HG03280 (cell line): ENCODE measurements at regions not wholly inside any gene's neighbourhood (a gene's known extent, or its start where the extent isn't known, plus 50 kb on each side); places are given as distances from the start of the nearest gene placed in this dataset.

Experiments
- ATAC-seq: cut with Tn5 transposase; IDR thresholded peaks from one replicate; pipeline ENCODE4 v1.9.1; 2021; ENCODE audit warnings: mild to moderate bottlenecking, moderate library complexity; ENCODE audit not compliant: unreplicated experiment

- ATAC-seq, result no peak
Measured at GRCh38 chr11:127628458-127628785, 627.9 kb upstream of the KIRREL3 start.

GRCh38 chr11:127627629-127628457 lies 627.3 kb upstream of the KIRREL3 start:
- no peak for ATAC-seq

GRCh38 chr11:127627204-127627603 lies 626.6 kb upstream of the KIRREL3 start:
- ATAC-seq, result no peak

- no peak for ATAC-seq
Measured at GRCh38 chr11:127625402-127625801, 624.8 kb upstream of the KIRREL3 start.

- no peak for ATAC-seq
Measured at GRCh38 chr11:127624306-127624856, 623.8 kb upstream of the KIRREL3 start.

- no peak for ATAC-seq
Measured at GRCh38 chr11:127622686-127623085, 622.1 kb upstream of the KIRREL3 start.

- no peak for ATAC-seq
Measured at GRCh38 chr11:127620671-127621070, 620.1 kb upstream of the KIRREL3 start.

GRCh38 chr11:127619946-127620345 lies 619.4 kb upstream of the KIRREL3 start:
- ATAC-seq, result no peak

GRCh38 chr11:127618721-127619120 lies 618.2 kb upstream of the KIRREL3 start:
- ATAC-seq, result no peak

GRCh38 chr11:127616158-127616557 lies 615.6 kb upstream of the KIRREL3 start:
- no peak for ATAC-seq

GRCh38 chr11:127612607-127613006 lies 612.0 kb upstream of the KIRREL3 start:
- no peak for ATAC-seq

- no peak for ATAC-seq
Measured at GRCh38 chr11:127609025-127609773, 608.6 kb upstream of the KIRREL3 start.

GRCh38 chr11:127607487-127608085 lies 607.0 kb upstream of the KIRREL3 start:
- no peak for ATAC-seq

- ATAC-seq, result no peak
Measured at GRCh38 chr11:127601578-127601977, 601.0 kb upstream of the KIRREL3 start.

- no peak for ATAC-seq
Measured at GRCh38 chr11:127600674-127601073, 600.1 kb upstream of the KIRREL3 start.

- ATAC-seq, result no peak
Measured at GRCh38 chr11:127598476-127598875, 597.9 kb upstream of the KIRREL3 start.

GRCh38 chr11:127596433-127596832 lies 595.9 kb upstream of the KIRREL3 start:
- ATAC-seq, result no peak

- no peak for ATAC-seq
Measured at GRCh38 chr11:127592371-127592770, 591.8 kb upstream of the KIRREL3 start.

- ATAC-seq, result no peak
Measured at GRCh38 chr11:127590314-127590713, 589.7 kb upstream of the KIRREL3 start.

GRCh38 chr11:127588431-127588830 lies 587.9 kb upstream of the KIRREL3 start:
- no peak for ATAC-seq

- no peak for ATAC-seq
Measured at GRCh38 chr11:127587511-127587910, 586.9 kb upstream of the KIRREL3 start.

- no peak for ATAC-seq
Measured at GRCh38 chr11:127576210-127576609, 575.6 kb upstream of the KIRREL3 start.
